ENCODE measurements at regions not wholly inside any gene's neighbourhood (a gene's known extent, or its start where the extent isn't known, plus 50 kb on each side); places are given as distances from the start of the nearest gene placed in this dataset.
"Not testable (repeated sequence)": the region's sequence is repeated elsewhere in the genome, so short reads cannot be mapped to it uniquely, and the experiment has no call there.

- Mint-ChIP-seq H3K27me3 (peaks cover 5% of the 10 kb centered on the region), H3K27ac (no peak overlapping the region), H3K4me1 (no peaks in the 10 kb centered on the region), H3K9me3 (no peaks in the 10 kb centered on the region), H3K4me3 (no peak overlapping the region), H3K36me3 (ENCODE audit: low read depth) (no peaks in the 10 kb centered on the region)
- DNase-seq: no peak
- no peak for ATAC-seq
Measured at GRCh38 chr18:5051207-5051606, 145.8 kb downstream of the AKAIN1 start.

GRCh38 chr18:5049124-5049523, 147.9 kb downstream of the AKAIN1 start:
- DNase-seq (no peak), ATAC-seq (no peak)
- H3K4me1 Mint-ChIP-seq: no peaks in the 10 kb centered on the region
- no peaks in the 10 kb centered on the region for H3K27me3 Mint-ChIP-seq
- H3K4me3 Mint-ChIP-seq: no peak overlapping the region
- no peak overlapping the region for H3K27ac Mint-ChIP-seq
- no peaks in the 10 kb centered on the region for H3K36me3 Mint-ChIP-seq (ENCODE audit: low read depth)
- no peaks in the 10 kb centered on the region for H3K9me3 Mint-ChIP-seq

- Mint-ChIP-seq H3K4me3 (no peak overlapping the region), H3K4me1 (no peaks in the 10 kb centered on the region), H3K27ac (no peak overlapping the region), H3K36me3 (ENCODE audit: low read depth) (no peaks in the 10 kb centered on the region), H3K27me3 (peaks cover 6% of the 10 kb centered on the region), H3K9me3 (no peaks in the 10 kb centered on the region)
- DNase-seq (no peak), ATAC-seq (no peak)
Measured at GRCh38 chr18:5040476-5040875, 156.6 kb downstream of the AKAIN1 start.

- Mint-ChIP-seq H3K36me3 (ENCODE audit: low read depth) (no peaks in the 10 kb centered on the region), H3K4me3 (no peak overlapping the region)
Measured at GRCh38 chr18:5036523-5036922, 160.5 kb downstream of the AKAIN1 start.

GRCh38 chr18:5031216-5031615, 165.8 kb downstream of the AKAIN1 start:
- no peak overlapping the region for H3K27ac Mint-ChIP-seq
- H3K4me3 Mint-ChIP-seq: no peak overlapping the region
- no peaks in the 10 kb centered on the region for H3K36me3 Mint-ChIP-seq (ENCODE audit: low read depth)
- peaks cover 5% of the 10 kb centered on the region for H3K27me3 Mint-ChIP-seq
- no peak for ATAC-seq
- no peak for DNase-seq
- no peaks in the 10 kb centered on the region for H3K4me1 Mint-ChIP-seq
- peaks cover 21% of the 10 kb centered on the region for H3K9me3 Mint-ChIP-seq

More at GRCh38 chr18:5036523-5036922, 160.5 kb downstream of the AKAIN1 start:
- peaks cover 6% of the 10 kb centered on the region for H3K27me3 Mint-ChIP-seq
- peaks cover 16% of the 10 kb centered on the region for H3K9me3 Mint-ChIP-seq
- H3K4me1 Mint-ChIP-seq: no peaks in the 10 kb centered on the region
- ATAC-seq: no peak
- DNase-seq: no peak
- H3K27ac Mint-ChIP-seq: no peak overlapping the region

- H3K4me3 Mint-ChIP-seq: no peak overlapping the region
- H3K4me1 Mint-ChIP-seq: no peaks in the 10 kb centered on the region
- ATAC-seq (no peak), DNase-seq (no peak)
- H3K36me3 Mint-ChIP-seq (ENCODE audit: low read depth): no peaks in the 10 kb centered on the region
- H3K27ac Mint-ChIP-seq: no peak overlapping the region
- peaks cover 21% of the 10 kb centered on the region for H3K9me3 Mint-ChIP-seq
- H3K27me3 Mint-ChIP-seq: peaks cover 2% of the 10 kb centered on the region
Measured at GRCh38 chr18:5030636-5031035, 166.4 kb downstream of the AKAIN1 start.

- peaks cover 17% of the 10 kb centered on the region for H3K9me3 Mint-ChIP-seq
- DNase-seq: no peak
- no peaks in the 10 kb centered on the region for H3K36me3 Mint-ChIP-seq (ENCODE audit: low read depth)
- H3K27me3 Mint-ChIP-seq: peaks cover 2% of the 10 kb centered on the region
- no peak overlapping the region for H3K4me3 Mint-ChIP-seq
- H3K4me1 Mint-ChIP-seq: no peaks in the 10 kb centered on the region
- no peak overlapping the region for H3K27ac Mint-ChIP-seq
- ATAC-seq: no peak
Measured at GRCh38 chr18:5029592-5029991, 167.5 kb downstream of the AKAIN1 start.

GRCh38 chr18:5024741-5025140, 172.3 kb downstream of the AKAIN1 start:
- Mint-ChIP-seq H3K36me3 (ENCODE audit: low read depth) (no peaks in the 10 kb centered on the region), H3K27ac (no peak overlapping the region), H3K9me3 (peaks cover 5% of the 10 kb centered on the region), H3K27me3 (peaks cover 8% of the 10 kb centered on the region), H3K4me1 (no peaks in the 10 kb centered on the region), H3K4me3 (no peak overlapping the region)
- ATAC-seq (no peak), DNase-seq (no peak)

GRCh38 chr18:5021558-5021957, 175.5 kb downstream of the AKAIN1 start:
- H3K36me3 Mint-ChIP-seq (ENCODE audit: low read depth): no peaks in the 10 kb centered on the region
- no peak overlapping the region for H3K27ac Mint-ChIP-seq
- H3K9me3 Mint-ChIP-seq: no peaks in the 10 kb centered on the region
- H3K27me3 Mint-ChIP-seq: peaks cover 6% of the 10 kb centered on the region
- DNase-seq (no peak), ATAC-seq (no peak)
- H3K4me1 Mint-ChIP-seq: no peaks in the 10 kb centered on the region
- H3K4me3 Mint-ChIP-seq: no peak overlapping the region

GRCh38 chr18:5015213-5015612, 181.8 kb downstream of the AKAIN1 start:
- H3K4me3 Mint-ChIP-seq: no peak overlapping the region
- H3K9me3 Mint-ChIP-seq: peaks cover 16% of the 10 kb centered on the region
- H3K27me3 Mint-ChIP-seq: no peaks in the 10 kb centered on the region
- H3K4me1 Mint-ChIP-seq: no peaks in the 10 kb centered on the region
- H3K36me3 Mint-ChIP-seq (ENCODE audit: low read depth): no peaks in the 10 kb centered on the region
- ATAC-seq (no peak), DNase-seq (no peak)
- H3K27ac Mint-ChIP-seq: no peak overlapping the region

- not testable (repeated sequence) for DNase-seq; ATAC-seq; H3K4me3 Mint-ChIP-seq; H3K27ac Mint-ChIP-seq; H3K4me1 Mint-ChIP-seq; H3K36me3 Mint-ChIP-seq (ENCODE audit: low read depth); H3K9me3 Mint-ChIP-seq
- H3K27me3 Mint-ChIP-seq: peaks cover 17% of the 10 kb centered on the region
Measured at GRCh38 chr18:5004031-5004820, 192.8 kb downstream of the AKAIN1 start.

- Mint-ChIP-seq H3K27me3 (peaks cover 2% of the 10 kb centered on the region), H3K4me3 (no peak overlapping the region), H3K9me3 (peaks cover 7% of the 10 kb centered on the region), H3K4me1 (no peaks in the 10 kb centered on the region), H3K27ac (no peak overlapping the region), H3K36me3 (ENCODE audit: low read depth) (no peaks in the 10 kb centered on the region)
- ATAC-seq: no peak
- no peak for DNase-seq
Measured at GRCh38 chr18:4994710-4995109, 202.3 kb downstream of the AKAIN1 start.

GRCh38 chr18:4987452-4988405, 209.3 kb downstream of the AKAIN1 start:
- Mint-ChIP-seq H3K36me3 (ENCODE audit: low read depth) (no peaks in the 10 kb centered on the region), H3K27me3 (no peaks in the 10 kb centered on the region), H3K27ac (no peak overlapping the region), H3K4me3 (no peak overlapping the region), H3K9me3 (peaks cover 10% of the 10 kb centered on the region), H3K4me1 (no peaks in the 10 kb centered on the region)
- ATAC-seq (peak; percentile 20), DNase-seq (no peak)

GRCh38 chr18:4986677-4987076, 210.4 kb downstream of the AKAIN1 start:
- no peaks in the 10 kb centered on the region for H3K36me3 Mint-ChIP-seq (ENCODE audit: low read depth)
- H3K4me3 Mint-ChIP-seq: no peak overlapping the region
- H3K4me1 Mint-ChIP-seq: no peaks in the 10 kb centered on the region
- no peak for ATAC-seq
- DNase-seq: no peak
- no peaks in the 10 kb centered on the region for H3K27me3 Mint-ChIP-seq
- H3K27ac Mint-ChIP-seq: no peak overlapping the region
- peaks cover 14% of the 10 kb centered on the region for H3K9me3 Mint-ChIP-seq

GRCh38 chr18:4986066-4986465, 211.0 kb downstream of the AKAIN1 start:
- Mint-ChIP-seq H3K27me3 (peaks cover 2% of the 10 kb centered on the region), H3K36me3 (ENCODE audit: low read depth) (no peaks in the 10 kb centered on the region), H3K27ac (no peak overlapping the region), H3K9me3 (peaks cover 18% of the 10 kb centered on the region), H3K4me1 (no peaks in the 10 kb centered on the region), H3K4me3 (no peak overlapping the region)
- no peak for ATAC-seq
- DNase-seq: no peak
